C4-2B (cell line): ENCODE measurements at regions not wholly inside any gene's neighbourhood (a gene's known extent, or its start where the extent isn't known, plus 50 kb on each side); places are given as distances from the start of the nearest gene placed in this dataset.

ENCODE experiments used
- CTCF ChIP-seq: fragments of 450-650 bp; conservative IDR thresholded peaks from 2 replicates; pipeline ENCODE4 v1.5.1; 2017; ENCODE audit warnings: mild to moderate bottlenecking
- ZFX ChIP-seq: fragments of 450-650 bp; IDR thresholded peaks from 2 replicates; pipeline ENCODE4 v1.6.1; 2017

DNA sequence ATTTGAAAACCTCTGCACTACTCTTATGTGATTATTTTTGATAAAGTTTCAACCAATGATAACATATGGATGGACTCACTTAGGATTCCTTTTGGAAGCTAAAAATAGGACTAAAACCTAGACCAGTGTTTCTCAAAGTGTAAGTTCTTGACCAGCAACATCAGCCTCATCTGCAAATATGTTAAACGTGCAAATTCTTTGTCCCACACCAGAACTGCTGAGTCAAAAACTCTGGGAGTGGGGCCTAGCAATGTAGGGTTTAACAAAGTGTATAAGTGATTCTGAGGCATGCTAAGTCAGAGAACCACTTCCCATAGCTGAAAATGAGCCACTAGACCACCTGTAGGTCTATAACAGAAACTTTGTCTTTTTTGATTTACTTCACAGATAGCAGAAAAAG is 1247.2 kb upstream of the PIK3C3 start:
- TF ChIP-seq CTCF (no peak), ZFX (no peak)
